ENCODE measurements at regions not wholly inside any gene's neighbourhood (a gene's known extent, or its start where the extent isn't known, plus 50 kb on each side); places are given as distances from the start of the nearest gene placed in this dataset.

DNA sequence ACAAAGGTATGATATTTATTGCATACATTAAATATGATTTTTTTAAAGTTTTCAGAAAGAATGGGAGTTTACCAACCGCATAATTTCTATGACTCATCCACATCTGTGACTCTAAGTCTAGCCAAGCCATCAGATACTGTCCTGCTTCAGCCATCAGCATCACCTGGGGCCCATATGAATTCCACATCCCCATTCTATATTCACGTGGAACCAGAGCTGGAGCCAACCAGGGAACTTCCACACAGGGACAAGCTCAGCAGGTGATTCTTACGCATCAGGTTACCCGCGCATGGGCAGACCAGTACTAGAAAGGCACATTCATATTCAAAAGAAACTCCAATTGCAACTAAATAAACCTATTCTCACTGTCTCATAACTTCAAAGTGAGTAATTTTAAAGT is 817.7 kb upstream of the IGFBP3 start (continued):
- TF ChIP-seq CTCF (IDR thresholded peaks at IDR 0.05; ENCODE audit: low read depth, low read length, missing input control): no peak

- 96% methylated on average over 5 of the region's 5 CpGs for WGBS
These were observed 817.1 kb upstream of the IGFBP3 start for GRCh38 chr7:46738165-46738564.

GRCh38 chr7:46725838-46726237 is 804.8 kb upstream of the IGFBP3 start:
- Histone ChIP-seq H3K4me1 (ENCODE audit: control insufficient read depth in 4 of 4, insufficient read depth in 4 of 4, low read length in 3 of 4) (no peaks in the 10 kb centered on the region), H3K4me3 (ENCODE audit: low read depth in 1 of 3, low read length in 3 of 3) (no peak overlapping the region), H3K27me3 (ENCODE audit: control insufficient read depth in 4 of 4, insufficient read depth in 4 of 4, low read length in 3 of 4) (no peaks in the 10 kb centered on the region), H3K9me3 (ENCODE audit: control insufficient read depth in 4 of 4, low read length in 3 of 4) (no peaks in the 10 kb centered on the region), H3K27ac (ENCODE audit: low read depth in 1 of 2, low read length in 2 of 2) (no peak overlapping the region), H3K36me3 (ENCODE audit: control insufficient read depth in 4 of 4, insufficient read depth in 3 of 4, low read depth in 1 of 4, low read length in 3 of 4) (no peaks in the 10 kb centered on the region), H3K9ac (ENCODE audit: low read depth in 1 of 2, low read length in 2 of 2) (no peak overlapping the region)
- TF ChIP-seq CTCF (IDR thresholded peaks at IDR 0.05; ENCODE audit: low read depth, low read length, missing input control) (no peak), YY1 (IDR thresholded peaks at IDR 0.05) (no peak), HNF4A (conservative IDR thresholded peaks at IDR 0.05) (no peak), EGR1 (IDR thresholded peaks at IDR 0.05; ENCODE audit: low read depth in 2 of 2) (no peak), FOXA2 (IDR thresholded peaks at IDR 0.05) (no peak), SP1 (IDR thresholded peaks at IDR 0.05) (no peak), GABPA (IDR thresholded peaks at IDR 0.05 in 1 of 2, conservative IDR thresholded peaks at IDR 0.05 in 1 of 2) (no peak), HNF4G (IDR thresholded peaks at IDR 0.05) (no peak)
- no peak for DNase-seq (ENCODE audit: low spot score)

More at GRCh38 chr7:46738165-46738564, 817.1 kb upstream of the IGFBP3 start:
- Histone ChIP-seq H3K9ac (ENCODE audit: low read depth in 1 of 2, low read length in 2 of 2) (no peak overlapping the region), H3K4me1 (ENCODE audit: control insufficient read depth in 4 of 4, insufficient read depth in 4 of 4, low read length in 3 of 4) (no peaks in the 10 kb centered on the region), H3K9me3 (ENCODE audit: control insufficient read depth in 4 of 4, low read length in 3 of 4) (no peaks in the 10 kb centered on the region), H3K4me3 (ENCODE audit: low read depth in 1 of 3, low read length in 3 of 3) (no peak overlapping the region), H3K27me3 (ENCODE audit: control insufficient read depth in 4 of 4, insufficient read depth in 4 of 4, low read length in 3 of 4) (no peaks in the 10 kb centered on the region), H3K27ac (ENCODE audit: low read depth in 1 of 2, low read length in 2 of 2) (no peak overlapping the region), H3K36me3 (ENCODE audit: control insufficient read depth in 4 of 4, insufficient read depth in 3 of 4, low read depth in 1 of 4, low read length in 3 of 4) (no peaks in the 10 kb centered on the region)
- DNase-seq (ENCODE audit: low spot score): no peak
- TF ChIP-seq HNF4A (conservative IDR thresholded peaks at IDR 0.05) (no peak), JUND (IDR thresholded peaks at IDR 0.05) (no peak), CTCF (IDR thresholded peaks at IDR 0.05; ENCODE audit: low read depth, low read length, missing input control) (no peak), SP1 (IDR thresholded peaks at IDR 0.05) (no peak), FOXA2 (IDR thresholded peaks at IDR 0.05) (no peak)
- TF ChIP-seq, protein P1, sequence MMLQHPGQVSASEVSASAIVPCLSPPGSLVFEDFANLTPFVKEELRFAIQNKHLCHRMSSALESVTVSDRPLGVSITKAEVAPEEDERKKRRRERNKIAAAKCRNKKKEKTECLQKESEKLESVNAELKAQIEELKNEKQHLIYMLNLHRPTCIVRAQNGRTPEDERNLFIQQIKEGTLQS (IDR thresholded peaks at IDR 0.05): no peak

Data from liver (tissue), 8 donors.